ENCODE measurements at regions not wholly inside any gene's neighbourhood (a gene's known extent, or its start where the extent isn't known, plus 50 kb on each side); places are given as distances from the start of the nearest gene placed in this dataset.

- TF ChIP-seq POLR2A (IDR thresholded peaks at IDR 0.05; ENCODE audit: low read depth, low read length), result no peak
- TF ChIP-seq POLR2AphosphoS5 (IDR thresholded peaks at IDR 0.05; ENCODE audit: low read depth, low read length), result no peak
- no peak for TF ChIP-seq TAF1 (IDR thresholded peaks at IDR 0.05; ENCODE audit: low read depth, low read length)
These were observed 208.9 kb downstream of the RSL24D1 start for GRCh38 chr15:54987881-54988280.
